Spleen (tissue), 11 donors: ENCODE measurements at regions not wholly inside any gene's neighbourhood (a gene's known extent, or its start where the extent isn't known, plus 50 kb on each side); places are given as distances from the start of the nearest gene placed in this dataset.

Source experiments
- DNase-seq: peaks from one replicate; pipeline ENCODE4 v3.0.0-alpha.2; 2020
- H3K27ac ChIP-seq, 8 donors: fragments of 200-600 bp; sonication (generic) in 7 of 8; 1 replicate in 4 of 8; 2 replicates in 4 of 8; pipeline versions ENCODE4 v1.5.0 to v1.8.0; 2016 to 2021; ENCODE audit warnings: inconsistent platforms in 4 of 8, mild to moderate bottlenecking in 4 of 8, moderate library complexity in 1 of 8
- H3K27me3 ChIP-seq, 7 donors: fragments of 200-600 bp; sonication (generic) in 6 of 7; replicated peaks in 1 of 7; 1 replicate in 4 of 7; 2 replicates in 3 of 7; pipeline versions ENCODE4 v1.5.0 to v1.8.0; 2016 to 2021; ENCODE audit warnings: inconsistent platforms in 3 of 7, mild to moderate bottlenecking in 1 of 7
- H3K36me3 ChIP-seq, 6 donors: fragments of 200-600 bp; sonication (generic) in 5 of 6; 1 replicate in 4 of 6; 2 replicates in 2 of 6; pipeline versions ENCODE4 v1.5.0 to v1.8.0; 2016 to 2021; ENCODE audit warnings: inconsistent platforms in 2 of 6
- H3K4me1 ChIP-seq, 6 donors: fragments of 200-600 bp; sonication (generic) in 5 of 6; 1 replicate in 3 of 6; 2 replicates in 3 of 6; pipeline versions ENCODE4 v1.5.0 to v1.8.0; 2016 to 2021; ENCODE audit warnings: inconsistent platforms in 3 of 6
- H3K4me3 ChIP-seq, 8 donors: fragments of 200-600 bp; sonication (generic) in 7 of 8; 1 replicate in 4 of 8; 2 replicates in 4 of 8; pipeline versions ENCODE4 v1.5.0 to v1.8.0; 2016 to 2021; ENCODE audit warnings: inconsistent platforms in 4 of 8, mild to moderate bottlenecking in 4 of 8, moderate library complexity in 2 of 8
- H3K9me3 ChIP-seq, 8 donors: fragments of 200-600 bp; sonication (generic) in 7 of 8; 1 replicate in 4 of 8; 2 replicates in 4 of 8; pipeline versions ENCODE4 v1.5.0 to v1.8.0; 2016 to 2021; ENCODE audit warnings: inconsistent platforms in 4 of 8
- CTCF ChIP-seq, 11 experiments: fragments of 200-600 bp in 7 of 11; fragments of 450-650 bp in 4 of 11; sonication (generic) in 4 of 11; IDR thresholded peaks in 8 of 11; conservative IDR thresholded peaks in 3 of 11; 1 replicate in 7 of 11; 2 replicates in 4 of 11; pipeline versions ENCODE4 v1.4.0 to v1.8.0; 2016 to 2021; ENCODE audit warnings: antibody characterized with exemption in 11 of 11, inconsistent platforms in 4 of 11, mild to moderate bottlenecking in 1 of 11
- POLR2A ChIP-seq, 3 donors: fragments of 450-650 bp; IDR thresholded peaks; one replicate each; pipeline ENCODE4 v1.5.1; 2017; ENCODE audit warnings: antibody characterized with exemption in 3 of 3, mild to moderate bottlenecking in 1 of 3
- POLR2AphosphoS5 ChIP-seq, 3 donors: sonication (generic); formaldehyde crosslinking; IDR thresholded peaks; one replicate each; pipeline ENCODE4 v1.5.1; 2017; ENCODE audit warnings: antibody characterized with exemption in 3 of 3
- WGBS, 5 donors: extraction: QIAGEN DNeasy Blood & Tissue Kit in 3 of 5; methylation state at CpG; one replicate each; pipeline versions ENCODE4 v1.1.5 to v1.1.7; 2013 to 2018; 5-methylcytosine and 5-hydroxymethylcytosine counted together
- intact Hi-C: fragments of 100-400 bp; cut with DNase I; formaldehyde crosslinking; loops from one replicate; pipeline ENCODE4 v1.15.0; 2023; ENCODE audit warnings: low total_unique reads
- donor health status: healthy with polysubstance abuse.
- donor health status: DM: no; HTN: no; CAD: no; lungs with moderate emphysema.
- donor health status: DM: no; HTN: no; CAD: no.
- donor health status: Bipolar disorder and iron deficiency.
- donor health status: healthy.
- donor health status: DM: no; HTN: no; CAD: no.
- donor health status: DM: yes; HTN: yes; CAD: no.

DNA sequence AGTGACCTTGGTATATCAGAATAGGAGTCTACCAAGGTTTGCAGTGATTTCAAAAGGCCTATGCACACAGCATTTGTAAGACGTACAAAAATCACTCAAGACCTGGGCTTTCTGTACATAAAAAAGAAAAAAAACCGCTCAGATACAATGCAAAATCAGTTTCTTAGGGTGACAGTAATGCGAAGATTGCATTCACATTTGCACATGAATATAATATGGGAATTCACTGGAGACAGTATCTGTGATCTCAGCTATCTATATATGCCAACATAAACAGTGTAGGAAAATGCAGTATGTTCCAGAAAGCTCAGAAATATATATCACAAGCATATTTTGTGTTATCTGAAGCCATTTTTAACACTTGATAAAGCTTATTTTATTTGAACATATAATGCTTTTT is 176.4 kb upstream of the MYOCD start:
- TF ChIP-seq POLR2AphosphoS5 (IDR thresholded peaks at IDR 0.05) (no peak), CTCF (IDR thresholded peaks at IDR 0.05 in 8 of 11, conservative IDR thresholded peaks at IDR 0.05 in 3 of 11) (no peak), POLR2A (IDR thresholded peaks at IDR 0.05) (no peak)

DNA sequence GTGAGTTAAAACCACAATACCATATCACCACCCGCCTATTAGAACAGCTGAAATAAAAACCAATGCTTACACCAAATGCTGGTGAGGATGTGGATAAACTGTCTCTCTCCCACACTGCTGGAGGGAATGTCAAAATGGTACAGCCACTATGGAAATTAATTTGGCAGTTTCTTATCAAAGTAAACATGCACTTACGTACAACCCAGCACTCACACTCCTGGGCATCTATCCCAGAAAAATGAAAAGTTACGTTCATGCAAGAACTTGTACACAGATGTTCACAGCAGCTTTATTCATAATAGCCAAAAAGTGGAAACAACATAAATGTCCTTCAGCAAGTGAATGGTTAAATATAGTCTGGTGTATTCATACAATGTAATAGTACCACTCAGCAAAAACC is 173.2 kb upstream of the MYOCD start:
- TF ChIP-seq POLR2AphosphoS5 (IDR thresholded peaks at IDR 0.05): no peak
- TF ChIP-seq POLR2A (IDR thresholded peaks at IDR 0.05): no peak
- TF ChIP-seq CTCF (IDR thresholded peaks at IDR 0.05 in 8 of 11, conservative IDR thresholded peaks at IDR 0.05 in 3 of 11): no peak
- DNase-seq: no peak
- 78 to 83% (median 80%) methylated on average over 3 of the region's 3 CpGs for WGBS, 5 donors

More for the DNA sequence above, 176.4 kb upstream of the MYOCD start:
- Histone ChIP-seq H3K36me3 (no peaks in the 10 kb centered on the region), H3K27me3 (no peaks in the 10 kb centered on the region), H3K9me3 (no peaks in the 10 kb centered on the region), H3K4me3 (no peak overlapping the region), H3K4me1 (no peaks in the 10 kb centered on the region), H3K27ac (no peak overlapping the region)
- WGBS, 5 donors: 72 to 93% (median 80%) methylated on average over 3 of the region's 3 CpGs
- DNase-seq: no peak
- intact Hi-C loops: no loop called here

GRCh38 chr17:12505866-12506265 is 159.8 kb upstream of the MYOCD start:
- Histone ChIP-seq H3K27ac (no peak overlapping the region), H3K4me1 (no peaks in the 10 kb centered on the region), H3K27me3 (no peaks in the 10 kb centered on the region), H3K9me3 (no peaks in the 10 kb centered on the region), H3K4me3 (no peak overlapping the region), H3K36me3 (no peaks in the 10 kb centered on the region)
- WGBS, 5 donors: 77 to 89% (median 81%) methylated on average over 2 of the region's 2 CpGs
- no peak for DNase-seq
- intact Hi-C loops: no loop called here
- TF ChIP-seq CTCF (IDR thresholded peaks at IDR 0.05 in 8 of 11, conservative IDR thresholded peaks at IDR 0.05 in 3 of 11): no peak
- TF ChIP-seq POLR2AphosphoS5 (IDR thresholded peaks at IDR 0.05): no peak
- TF ChIP-seq POLR2A (IDR thresholded peaks at IDR 0.05): no peak

More for the DNA sequence above, 173.2 kb upstream of the MYOCD start:
- H3K36me3 ChIP-seq: no peaks in the 10 kb centered on the region
- intact Hi-C loops: no loop called here
- H3K9me3 ChIP-seq: no peaks in the 10 kb centered on the region
- H3K4me1 ChIP-seq: no peaks in the 10 kb centered on the region
- no peak overlapping the region for H3K27ac ChIP-seq
- no peak overlapping the region for H3K4me3 ChIP-seq
- no peaks in the 10 kb centered on the region for H3K27me3 ChIP-seq

- H3K4me1 ChIP-seq: no peaks in the 10 kb centered on the region
- no peak for DNase-seq
- no peak for TF ChIP-seq CTCF (IDR thresholded peaks at IDR 0.05 in 8 of 11, conservative IDR thresholded peaks at IDR 0.05 in 3 of 11)
- no peak for TF ChIP-seq POLR2A (IDR thresholded peaks at IDR 0.05)
- no peak for TF ChIP-seq POLR2AphosphoS5 (IDR thresholded peaks at IDR 0.05)
- H3K36me3 ChIP-seq: no peaks in the 10 kb centered on the region
- intact Hi-C loops: no loop called here
- no peaks in the 10 kb centered on the region for H3K27me3 ChIP-seq
- 83 to 92% (median 89%) methylated on average over 9 of the region's 9 CpGs for WGBS, 5 donors
- H3K9me3 ChIP-seq: no peaks in the 10 kb centered on the region
- no peak overlapping the region for H3K27ac ChIP-seq
- no peak overlapping the region for H3K4me3 ChIP-seq
Measured at GRCh38 chr17:12507026-12507595, 158.6 kb upstream of the MYOCD start.
